Tibial nerve (tissue), 3 donors: ENCODE measurements at regions not wholly inside any gene's neighbourhood (a gene's known extent, or its start where the extent isn't known, plus 50 kb on each side); places are given as distances from the start of the nearest gene placed in this dataset.

ENCODE experiments used
- POLR2A ChIP-seq, 2 donors: fragments of 450-650 bp; IDR thresholded peaks; one replicate each; pipeline ENCODE4 v1.6.1; 2017; ENCODE audit warnings: antibody characterized with exemption in 2 of 2, mild to moderate bottlenecking in 2 of 2, moderate library complexity in 2 of 2
- TF ChIP-seq, protein P1 (sequence below), 5 experiments: fragments of 200-600 bp in 3 of 5; fragments of 450-650 bp in 2 of 5; sonication (generic) in 3 of 5; IDR thresholded peaks; one replicate each; pipeline ENCODE4 v1.5.1; 2016 to 2019; ENCODE audit warnings: antibody characterized with exemption in 5 of 5, mild to moderate bottlenecking in 3 of 5, moderate library complexity in 2 of 5

DNA sequence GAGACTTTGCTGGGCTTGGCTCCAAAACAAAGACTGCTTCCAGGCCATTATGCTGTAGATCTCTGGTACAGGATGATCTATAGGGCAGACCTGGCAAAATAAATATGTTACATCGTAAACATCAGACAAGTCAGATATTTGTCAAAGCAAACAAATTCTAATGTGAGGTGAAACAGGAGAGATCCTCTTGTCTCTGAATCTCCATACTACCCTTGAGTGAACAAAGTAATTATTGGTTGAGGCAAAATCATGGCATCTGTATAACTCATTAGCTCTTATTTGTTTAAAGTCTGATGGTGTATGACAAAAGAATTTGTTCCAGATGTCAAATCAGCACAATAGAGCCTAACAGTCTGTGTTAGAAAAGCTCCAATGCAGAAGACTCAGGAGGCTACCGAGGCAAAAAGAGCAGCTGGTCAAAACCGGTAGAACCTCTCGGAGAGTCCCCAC lies 1291.5 kb downstream of the TYW1 start:
- TF ChIP-seq, protein P1, sequence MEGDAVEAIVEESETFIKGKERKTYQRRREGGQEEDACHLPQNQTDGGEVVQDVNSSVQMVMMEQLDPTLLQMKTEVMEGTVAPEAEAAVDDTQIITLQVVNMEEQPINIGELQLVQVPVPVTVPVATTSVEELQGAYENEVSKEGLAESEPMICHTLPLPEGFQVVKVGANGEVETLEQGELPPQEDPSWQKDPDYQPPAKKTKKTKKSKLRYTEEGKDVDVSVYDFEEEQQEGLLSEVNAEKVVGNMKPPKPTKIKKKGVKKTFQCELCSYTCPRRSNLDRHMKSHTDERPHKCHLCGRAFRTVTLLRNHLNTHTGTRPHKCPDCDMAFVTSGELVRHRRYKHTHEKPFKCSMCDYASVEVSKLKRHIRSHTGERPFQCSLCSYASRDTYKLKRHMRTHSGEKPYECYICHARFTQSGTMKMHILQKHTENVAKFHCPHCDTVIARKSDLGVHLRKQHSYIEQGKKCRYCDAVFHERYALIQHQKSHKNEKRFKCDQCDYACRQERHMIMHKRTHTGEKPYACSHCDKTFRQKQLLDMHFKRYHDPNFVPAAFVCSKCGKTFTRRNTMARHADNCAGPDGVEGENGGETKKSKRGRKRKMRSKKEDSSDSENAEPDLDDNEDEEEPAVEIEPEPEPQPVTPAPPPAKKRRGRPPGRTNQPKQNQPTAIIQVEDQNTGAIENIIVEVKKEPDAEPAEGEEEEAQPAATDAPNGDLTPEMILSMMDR (IDR thresholded peaks at IDR 0.05): no peak
- no peak for TF ChIP-seq POLR2A (IDR thresholded peaks at IDR 0.05)
